HFF-Myc (cell line): ENCODE measurements at regions not wholly inside any gene's neighbourhood (a gene's known extent, or its start where the extent isn't known, plus 50 kb on each side); places are given as distances from the start of the nearest gene placed in this dataset.

Experiments used
- DNase-seq: peaks from one replicate; pipeline ENCODE4 v3.0.0-alpha.2; 2011; ENCODE audit warnings: low read depth; ENCODE audit errors: extremely low read depth
- H3K4me3 ChIP-seq: replicated peaks from 2 replicates; pipeline ENCODE4 v1.5.1; 2011; ENCODE audit warnings: low read depth, mild to moderate bottlenecking, control low read depth, low read length
- TF ChIP-seq, protein P1 (sequence below): IDR thresholded peaks from 2 replicates; pipeline ENCODE4 v1.5.1; 2012; ENCODE audit warnings: mild to moderate bottlenecking, low read depth, low read length, control low read depth; ENCODE audit errors: missing control alignments

DNA sequence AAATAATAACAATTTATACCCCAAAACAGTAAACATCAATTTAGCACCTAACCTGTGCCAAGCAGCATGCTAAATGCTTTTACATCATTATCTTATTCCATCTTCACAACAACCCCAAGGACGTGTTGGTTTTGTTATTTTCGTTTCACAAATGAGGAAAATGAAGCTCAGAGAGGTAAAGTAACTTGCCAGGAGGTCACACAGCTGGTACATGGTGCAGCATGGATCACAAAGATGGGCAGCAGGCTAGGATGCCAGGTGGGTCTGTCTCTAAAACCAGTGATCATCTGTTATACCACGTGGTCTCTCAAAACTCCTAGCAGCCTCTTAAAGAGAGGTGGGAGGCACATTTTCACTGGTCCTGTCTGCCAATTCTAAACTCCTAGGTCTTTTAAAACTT lies 323.6 kb upstream of the F9 start:
- no peak for DNase-seq
- H3K4me3 ChIP-seq: no peak overlapping the region
- TF ChIP-seq, protein P1, sequence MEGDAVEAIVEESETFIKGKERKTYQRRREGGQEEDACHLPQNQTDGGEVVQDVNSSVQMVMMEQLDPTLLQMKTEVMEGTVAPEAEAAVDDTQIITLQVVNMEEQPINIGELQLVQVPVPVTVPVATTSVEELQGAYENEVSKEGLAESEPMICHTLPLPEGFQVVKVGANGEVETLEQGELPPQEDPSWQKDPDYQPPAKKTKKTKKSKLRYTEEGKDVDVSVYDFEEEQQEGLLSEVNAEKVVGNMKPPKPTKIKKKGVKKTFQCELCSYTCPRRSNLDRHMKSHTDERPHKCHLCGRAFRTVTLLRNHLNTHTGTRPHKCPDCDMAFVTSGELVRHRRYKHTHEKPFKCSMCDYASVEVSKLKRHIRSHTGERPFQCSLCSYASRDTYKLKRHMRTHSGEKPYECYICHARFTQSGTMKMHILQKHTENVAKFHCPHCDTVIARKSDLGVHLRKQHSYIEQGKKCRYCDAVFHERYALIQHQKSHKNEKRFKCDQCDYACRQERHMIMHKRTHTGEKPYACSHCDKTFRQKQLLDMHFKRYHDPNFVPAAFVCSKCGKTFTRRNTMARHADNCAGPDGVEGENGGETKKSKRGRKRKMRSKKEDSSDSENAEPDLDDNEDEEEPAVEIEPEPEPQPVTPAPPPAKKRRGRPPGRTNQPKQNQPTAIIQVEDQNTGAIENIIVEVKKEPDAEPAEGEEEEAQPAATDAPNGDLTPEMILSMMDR: no peak

GRCh38 chrX:139204898-139205667 lies 325.5 kb upstream of the F9 start:
- TF ChIP-seq, protein P1: no peak
- no peak for DNase-seq
- no peak overlapping the region for H3K4me3 ChIP-seq

GRCh38 chrX:139204571-139204897 lies 326.0 kb upstream of the F9 start:
- DNase-seq: no peak
- no peak overlapping the region for H3K4me3 ChIP-seq
- TF ChIP-seq, protein P1: no peak

- TF ChIP-seq, protein P1: no peak
- H3K4me3 ChIP-seq: no peak overlapping the region
- no peak for DNase-seq
Observed at GRCh38 chrX:139203651-139204570, 326.6 kb upstream of the F9 start.

- no peak overlapping the region for H3K4me3 ChIP-seq
- TF ChIP-seq, protein P1: no peak
Observed at GRCh38 chrX:139202742-139203420, 327.7 kb upstream of the F9 start.

DNA sequence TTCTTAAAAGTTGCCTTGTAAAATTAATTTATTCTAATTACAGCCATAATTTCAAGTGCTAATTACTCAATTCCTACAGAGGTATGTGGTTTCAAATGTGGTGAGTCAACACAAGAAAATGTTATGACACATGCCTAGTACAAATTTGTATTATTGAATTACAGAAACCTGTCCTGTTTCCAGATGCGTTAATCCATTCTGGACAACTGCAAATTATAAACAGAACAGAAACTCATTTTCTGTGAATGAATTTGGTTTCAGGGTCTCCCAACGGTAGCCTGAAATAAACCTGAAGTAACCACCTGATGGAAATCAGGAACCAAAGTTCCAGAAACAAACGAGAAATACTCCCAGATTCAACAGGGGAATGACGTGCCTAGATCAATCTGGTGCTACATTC lies 328.6 kb upstream of the F9 start:
- no peak overlapping the region for H3K4me3 ChIP-seq
- TF ChIP-seq, protein P1: no peak
- no peak for DNase-seq

More at GRCh38 chrX:139202742-139203420, 327.7 kb upstream of the F9 start:
- no peak for DNase-seq
